CD4-positive, alpha-beta T cell treated with Interleukin-21 for 1 hour (primary cell): ENCODE measurements at regions not wholly inside any gene's neighbourhood (a gene's known extent, or its start where the extent isn't known, plus 50 kb on each side); places are given as distances from the start of the nearest gene placed in this dataset.

ENCODE experiments used
- DNase-seq: peaks from one replicate; pipeline ENCODE4 v3.0.0-alpha.2; 2020

DNA sequence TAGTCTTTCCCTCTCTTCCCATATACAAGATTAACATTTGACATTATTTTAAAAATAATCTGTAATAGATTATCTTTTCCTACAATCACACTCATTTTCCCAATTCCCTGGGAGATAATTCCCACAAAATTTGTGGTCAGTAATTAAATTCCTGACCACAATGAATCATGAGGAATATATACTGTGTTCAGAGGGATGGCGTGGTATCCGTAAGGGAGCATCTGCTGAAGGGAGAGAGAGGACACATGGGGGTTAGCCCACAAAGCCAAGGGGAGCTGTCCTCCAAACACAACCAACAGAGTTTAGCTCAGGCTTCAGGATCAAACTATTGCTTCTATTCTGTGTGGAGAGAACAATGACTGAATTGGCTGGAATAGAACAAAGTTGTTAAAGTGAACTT, 57.1 kb upstream of the PPP2R5A start:
- no peak for DNase-seq

DNA sequence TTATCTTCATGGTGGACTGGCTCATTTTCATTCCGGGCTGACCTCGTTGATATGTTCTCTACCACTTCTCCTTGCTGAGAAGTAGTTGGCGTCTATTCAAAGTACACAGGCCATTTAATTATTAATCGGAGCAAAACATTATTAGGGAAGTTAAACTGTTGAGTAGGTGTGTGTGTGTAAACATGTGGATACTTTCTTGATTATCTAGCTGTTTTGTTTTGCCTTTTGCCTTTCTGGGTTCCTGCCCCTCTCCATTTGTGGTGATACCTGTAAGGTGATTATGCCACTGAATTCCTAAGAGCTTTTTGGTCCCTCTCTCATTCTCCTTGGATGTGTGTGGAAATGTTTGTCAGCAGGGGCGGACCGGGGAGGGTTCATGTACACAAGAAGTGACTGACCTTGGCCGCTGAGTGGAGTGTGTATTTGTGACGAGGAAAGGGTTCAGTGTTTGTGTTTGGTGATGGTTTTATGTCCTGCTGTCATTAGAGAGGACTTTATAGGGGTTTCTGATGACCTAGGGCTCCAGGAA, 56.6 kb upstream of the PPP2R5A start:
- no peak for DNase-seq

DNA sequence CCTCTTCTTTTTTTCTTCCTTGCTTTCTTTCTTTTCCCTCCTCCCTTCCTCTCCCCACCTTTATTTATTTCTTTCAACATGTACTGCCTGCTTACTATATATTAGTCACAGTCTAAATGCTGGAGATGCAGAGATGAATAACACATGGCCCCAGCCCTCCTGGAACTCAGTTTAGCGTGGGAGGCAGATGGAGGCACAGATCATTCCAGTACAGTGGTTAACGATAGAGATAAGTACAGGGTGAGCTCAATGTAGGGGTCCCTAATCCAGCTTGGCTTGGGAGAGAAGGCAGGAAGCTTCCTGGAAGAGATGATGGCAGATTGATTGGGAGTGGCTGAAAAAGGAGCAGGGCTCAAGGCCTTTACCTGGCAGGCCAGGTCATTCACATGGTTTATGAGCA, 55.6 kb upstream of the PPP2R5A start:
- no peak for DNase-seq

DNA sequence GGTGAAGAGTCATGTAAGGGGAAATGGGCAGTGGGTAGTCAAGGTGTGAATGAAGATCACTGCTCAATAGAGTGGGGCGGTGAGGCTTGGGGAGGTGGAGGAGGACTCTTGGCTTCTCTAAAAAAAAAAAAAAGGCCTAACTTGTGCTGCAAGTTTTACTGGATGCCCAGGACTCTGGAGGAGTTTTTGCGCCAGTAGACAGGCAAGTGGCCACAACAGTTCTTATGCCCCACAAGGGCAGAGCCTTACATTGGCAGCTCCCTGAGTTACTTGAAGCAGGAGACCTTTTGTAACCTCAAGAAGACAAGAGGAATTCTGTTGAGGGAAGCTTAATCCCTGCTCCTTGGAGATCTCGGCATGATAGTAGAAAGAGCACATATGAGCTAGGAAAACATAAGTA, 54.9 kb upstream of the PPP2R5A start:
- no peak for DNase-seq

DNA sequence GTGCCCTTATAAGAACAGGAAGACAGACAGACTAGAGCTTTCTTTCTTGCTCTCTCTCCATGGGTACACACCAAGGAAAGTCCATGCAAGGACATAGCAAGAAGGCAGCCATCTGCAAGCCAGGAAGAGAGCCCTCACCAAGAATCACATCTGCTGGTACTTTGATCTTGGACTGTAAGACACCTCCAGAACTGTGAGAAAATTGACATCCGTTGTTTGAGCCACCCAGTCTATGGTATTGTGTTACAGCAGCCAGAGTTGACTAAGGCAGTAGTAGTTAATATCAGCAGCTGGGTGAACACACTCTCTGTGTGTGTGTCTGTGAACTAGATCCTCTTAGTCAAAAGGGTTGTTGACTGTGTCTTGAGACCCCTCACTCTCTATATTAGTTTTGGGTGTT, 53.8 kb upstream of the PPP2R5A start:
- DNase-seq = peak; percentile 14

DNA sequence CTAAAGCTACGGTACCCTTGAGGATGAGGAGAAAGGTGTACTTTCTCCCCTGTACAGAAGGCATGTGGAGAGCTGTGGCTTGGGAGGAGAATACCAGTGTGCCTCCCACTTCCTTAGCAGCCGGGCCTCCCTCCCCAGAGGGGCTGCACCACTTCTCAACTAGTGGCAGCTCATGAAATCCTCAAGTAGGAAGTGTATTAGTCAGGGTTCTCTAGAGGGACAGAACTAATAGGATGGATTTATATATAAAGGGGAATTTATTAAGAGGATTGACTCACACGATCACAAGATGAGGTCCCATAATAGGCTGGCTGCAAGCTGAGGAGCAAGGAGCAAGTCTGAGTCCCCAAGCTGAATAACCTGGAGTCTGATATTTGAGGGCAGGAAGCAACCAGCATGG, 53.1 kb upstream of the PPP2R5A start:
- no peak for DNase-seq

DNA sequence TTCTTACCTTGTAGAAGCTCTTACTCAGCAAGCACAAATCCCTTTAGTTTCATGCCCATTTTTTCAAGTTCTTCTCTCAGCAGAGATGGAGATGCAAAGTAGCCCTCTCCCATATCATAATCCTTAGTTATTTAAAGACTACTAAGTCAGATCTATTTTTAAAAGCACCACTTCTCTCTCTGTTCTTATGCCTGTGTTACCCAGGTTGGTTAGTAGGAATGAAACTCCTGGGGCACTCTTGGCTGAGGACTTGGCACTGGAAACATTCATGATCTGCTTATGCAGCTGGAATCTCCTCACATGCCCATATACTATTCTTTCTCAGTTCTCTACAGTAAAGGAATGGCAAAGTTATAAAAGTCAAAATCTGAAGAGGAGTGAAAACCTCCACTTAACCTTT, 51.9 kb upstream of the PPP2R5A start:
- no peak for DNase-seq

DNA sequence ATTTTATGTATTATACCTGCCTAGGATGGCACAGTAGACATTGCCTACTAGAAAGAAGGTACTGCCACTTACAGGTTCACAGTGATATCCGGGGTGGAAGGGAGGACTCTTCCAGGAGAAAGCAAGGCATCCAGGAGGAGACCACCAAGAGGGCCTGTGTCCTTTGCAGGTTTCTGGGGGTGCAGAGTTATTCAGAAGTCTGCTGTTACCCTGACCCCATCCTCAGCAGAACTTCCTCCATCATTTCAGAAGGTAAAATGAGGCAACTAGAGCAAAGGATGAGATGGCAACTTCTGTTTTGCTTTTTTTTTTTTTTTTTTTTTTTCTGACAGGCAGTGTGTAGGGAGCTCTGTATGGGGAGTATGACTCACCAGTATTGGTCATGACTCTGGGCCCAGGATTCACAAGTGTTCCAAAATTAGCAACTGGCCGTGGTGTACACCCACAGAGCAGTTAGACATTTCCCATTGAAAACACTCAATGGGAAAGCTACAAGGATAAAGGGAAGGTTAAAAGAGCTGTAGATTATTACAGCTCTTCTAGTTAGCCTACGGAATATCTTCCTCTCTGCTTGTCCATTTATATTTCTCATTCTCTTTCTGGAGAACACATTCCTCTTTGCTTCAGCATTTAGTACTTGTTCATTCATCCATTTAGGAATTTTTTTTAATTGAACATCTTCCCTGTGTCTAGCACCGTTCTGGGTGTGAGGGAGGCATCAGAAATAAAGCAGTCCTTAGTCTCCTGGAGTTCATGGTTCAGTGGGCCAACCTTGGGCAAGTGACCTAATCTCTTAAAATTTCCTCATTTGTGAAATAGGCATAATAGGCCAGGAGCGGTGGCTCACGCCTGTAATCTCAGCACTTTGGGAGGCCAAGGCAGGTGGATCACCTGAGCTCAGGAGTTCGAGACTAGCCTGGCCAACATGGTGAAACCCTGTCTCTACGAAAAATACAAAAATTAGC, 50.5 kb upstream of the PPP2R5A start:
- peak; percentile 14 for DNase-seq
